Mesodermal cell (in vitro differentiated cells): ENCODE measurements at regions not wholly inside any gene's neighbourhood (a gene's known extent, or its start where the extent isn't known, plus 50 kb on each side); places are given as distances from the start of the nearest gene placed in this dataset.

Experiments
- H3K27ac ChIP-seq: 2 replicates; pipeline ENCODE4 v1.7.0; 2013; ENCODE audit warnings: mild to moderate bottlenecking, low read depth, low read length, moderate library complexity; ENCODE audit not compliant: severe bottlenecking
- H3K36me3 ChIP-seq: 2 replicates; pipeline ENCODE4 v1.7.1; 2013; ENCODE audit warnings: mild to moderate bottlenecking, low read length, moderate library complexity; ENCODE audit not compliant: control insufficient read depth, insufficient read depth
- H3K4me1 ChIP-seq: one replicate; pipeline ENCODE4 v1.7.1; 2013; ENCODE audit warnings: mild to moderate bottlenecking, low read length; ENCODE audit not compliant: insufficient read depth, control insufficient read depth, poor library complexity, severe bottlenecking
- H3K4me3 ChIP-seq: 2 replicates; pipeline ENCODE4 v1.7.0; 2013; ENCODE audit warnings: low read length, control low read depth, mild to moderate bottlenecking; ENCODE audit not compliant: insufficient read depth, poor library complexity, severe bottlenecking; ENCODE audit errors: extremely low read depth
- H3K9me3 ChIP-seq: 2 replicates; pipeline ENCODE4 v1.7.1; 2013; ENCODE audit warnings: mild to moderate bottlenecking, low read length, moderate library complexity; ENCODE audit not compliant: control insufficient read depth
- WGBS, 2 experiments: methylation state at CpG; one replicate each; pipeline ENCODE4 v1.1.5; 2013; ENCODE audit warnings: missing lambda C conversion rate in 2 of 2; ENCODE audit not compliant: insufficient coverage in 2 of 2; 5-methylcytosine and 5-hydroxymethylcytosine counted together

GRCh38 chr5:175246889-175247520 is 197.0 kb downstream of the DRD1 start:
- WGBS, 2 experiments = 83 to 100% methylated on average over 1 of the region's 4 CpGs
- Histone ChIP-seq H3K4me1 (peaks cover 13% of the 10 kb centered on the region), H3K4me3 (no peak overlapping the region), H3K9me3 (no peaks in the 10 kb centered on the region), H3K27ac (peak overlapping the region; percentile 77), H3K36me3 (no peaks in the 10 kb centered on the region)

GRCh38 chr5:175246242-175246888 is 197.6 kb downstream of the DRD1 start:
- Histone ChIP-seq H3K27ac (peak overlapping the region; percentile 77), H3K4me3 (no peak overlapping the region), H3K9me3 (no peaks in the 10 kb centered on the region), H3K36me3 (no peaks in the 10 kb centered on the region), H3K4me1 (peaks cover 13% of the 10 kb centered on the region)
- 45 to 55% methylated on average over 5 to 6 of the region's 8 CpGs for WGBS, 2 experiments

DNA sequence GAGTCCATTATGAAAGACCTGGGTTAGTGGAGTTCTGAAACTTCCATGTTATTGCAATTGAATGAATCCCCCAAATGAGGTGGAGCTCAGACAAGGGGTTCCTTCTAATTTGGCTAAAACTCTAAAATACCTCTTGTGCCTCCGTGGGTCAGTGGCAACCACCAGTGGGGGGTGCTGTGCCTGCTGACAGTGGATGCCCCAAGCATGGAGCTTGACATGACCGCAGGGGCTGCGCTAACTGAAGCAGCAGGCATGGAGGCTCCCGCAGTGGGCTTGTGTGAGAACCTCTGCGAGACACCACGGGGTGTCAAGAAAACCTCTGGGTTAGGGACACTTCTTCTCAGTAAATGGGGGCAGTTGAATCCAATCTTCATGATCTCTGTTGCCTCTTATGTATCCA is 200.5 kb downstream of the DRD1 start:
- Histone ChIP-seq H3K9me3 (no peaks in the 10 kb centered on the region), H3K4me3 (no peak overlapping the region), H3K4me1 (peaks cover 13% of the 10 kb centered on the region), H3K27ac (no peak overlapping the region), H3K36me3 (no peaks in the 10 kb centered on the region)
- 73 to 77% methylated on average over 6 of the region's 6 CpGs for WGBS, 2 experiments

DNA sequence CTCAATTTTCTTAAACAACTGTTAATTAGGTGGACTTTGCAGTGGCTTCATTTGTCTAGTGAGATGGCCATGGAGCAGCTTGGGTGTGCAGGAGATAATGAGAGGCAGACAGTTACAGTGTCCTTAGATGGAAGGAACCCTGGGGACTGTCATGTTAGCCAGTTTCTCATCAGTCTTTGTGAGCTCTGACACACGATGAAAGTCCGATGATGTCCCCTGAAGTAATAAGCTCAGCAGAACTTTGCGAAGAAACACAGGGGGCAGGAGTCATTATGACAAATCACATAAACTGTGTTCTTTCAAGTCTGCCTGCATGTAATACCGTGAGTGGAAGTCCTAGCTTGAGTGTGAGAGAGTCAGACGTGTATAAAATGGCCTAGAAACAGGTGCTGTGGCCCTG is 201.8 kb downstream of the DRD1 start:
- 86 to 91% methylated on average over 4 to 5 of the region's 5 CpGs for WGBS, 2 experiments
- Histone ChIP-seq H3K36me3 (no peaks in the 10 kb centered on the region), H3K4me3 (no peak overlapping the region), H3K27ac (no peak overlapping the region), H3K4me1 (peaks cover 13% of the 10 kb centered on the region), H3K9me3 (no peaks in the 10 kb centered on the region)

DNA sequence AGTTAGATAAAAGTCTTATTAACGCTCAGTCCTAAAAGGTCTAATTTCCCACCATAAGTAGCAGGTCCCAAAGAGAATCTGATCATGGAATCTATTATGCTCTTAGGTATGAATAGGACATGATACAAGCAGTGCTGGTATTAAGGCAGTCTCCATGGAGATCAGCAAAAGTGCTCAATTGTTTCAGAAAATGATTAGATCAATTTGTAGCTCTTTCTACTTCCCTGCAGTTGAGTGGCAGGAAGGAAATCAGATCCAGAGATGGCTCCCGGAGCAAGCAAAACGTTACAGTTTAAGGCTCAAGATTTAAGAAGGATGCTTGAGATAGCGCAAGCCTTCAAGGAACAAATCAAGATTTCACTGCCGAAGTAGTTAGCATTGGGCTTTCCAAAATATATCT is 205.7 kb downstream of the DRD1 start:
- Histone ChIP-seq H3K36me3 (no peaks in the 10 kb centered on the region), H3K9me3 (no peaks in the 10 kb centered on the region), H3K4me3 (no peak overlapping the region), H3K27ac (no peak overlapping the region), H3K4me1 (no peaks in the 10 kb centered on the region)
- WGBS, 2 experiments = 83 to 88% methylated on average over 4 of the region's 5 CpGs

DNA sequence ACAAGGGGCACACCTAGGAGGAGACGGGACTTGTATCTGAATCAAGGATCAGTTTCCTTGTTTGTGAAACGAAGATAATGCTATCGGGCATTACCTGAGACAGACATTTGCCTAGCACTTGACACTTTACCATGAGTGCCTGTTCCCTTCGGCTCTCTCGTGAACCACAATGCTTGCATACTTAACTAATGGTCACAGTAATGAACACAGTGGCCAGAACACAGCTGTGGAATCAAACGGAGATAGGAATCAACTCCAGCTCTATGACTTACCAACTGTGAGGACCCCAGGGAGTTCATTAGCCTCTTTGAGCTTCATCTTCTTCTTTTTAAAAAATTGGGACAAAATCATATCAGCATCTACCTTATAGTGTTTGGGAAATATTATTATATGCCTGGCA is 207.8 kb downstream of the DRD1 start:
- no peaks in the 10 kb centered on the region for H3K36me3 ChIP-seq
- no peak overlapping the region for H3K4me3 ChIP-seq
- no peaks in the 10 kb centered on the region for H3K9me3 ChIP-seq
- H3K27ac ChIP-seq = no peak overlapping the region
- 67 to 85% methylated on average over 5 to 6 of the region's 6 CpGs for WGBS, 2 experiments
- H3K4me1 ChIP-seq = no peaks in the 10 kb centered on the region

- Histone ChIP-seq H3K4me3 (no peak overlapping the region), H3K27ac (no peak overlapping the region), H3K4me1 (no peaks in the 10 kb centered on the region), H3K36me3 (no peaks in the 10 kb centered on the region), H3K9me3 (no peaks in the 10 kb centered on the region)
- 87 to 88% methylated on average over 7 to 8 of the region's 9 CpGs for WGBS, 2 experiments
Measured at GRCh38 chr5:175235251-175235960, 208.6 kb downstream of the DRD1 start.

DNA sequence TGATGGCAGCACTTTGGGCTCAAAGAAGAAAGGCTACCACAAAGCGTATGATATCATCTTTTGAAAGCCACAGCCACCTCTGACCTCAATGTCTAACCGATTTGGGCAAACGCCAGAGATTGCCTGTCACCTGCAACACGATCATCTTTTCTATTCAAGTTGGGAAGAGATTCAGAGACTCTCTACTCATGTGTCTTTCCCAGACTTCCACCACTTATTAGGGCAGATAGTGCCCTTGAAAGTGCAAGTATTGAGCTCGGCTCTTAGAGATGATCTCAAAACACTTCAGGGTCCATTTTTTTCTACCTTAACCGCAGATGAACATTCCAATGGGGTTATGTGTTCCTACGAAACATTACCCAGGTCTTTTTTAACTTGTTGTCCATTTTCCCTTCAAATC is 213.7 kb downstream of the DRD1 start:
- 65 to 72% methylated on average over 5 to 7 of the region's 7 CpGs for WGBS, 2 experiments
- no peaks in the 10 kb centered on the region for H3K4me1 ChIP-seq
- H3K36me3 ChIP-seq = no peaks in the 10 kb centered on the region
- H3K9me3 ChIP-seq = no peaks in the 10 kb centered on the region
- no peak overlapping the region for H3K27ac ChIP-seq
- no peak overlapping the region for H3K4me3 ChIP-seq

DNA sequence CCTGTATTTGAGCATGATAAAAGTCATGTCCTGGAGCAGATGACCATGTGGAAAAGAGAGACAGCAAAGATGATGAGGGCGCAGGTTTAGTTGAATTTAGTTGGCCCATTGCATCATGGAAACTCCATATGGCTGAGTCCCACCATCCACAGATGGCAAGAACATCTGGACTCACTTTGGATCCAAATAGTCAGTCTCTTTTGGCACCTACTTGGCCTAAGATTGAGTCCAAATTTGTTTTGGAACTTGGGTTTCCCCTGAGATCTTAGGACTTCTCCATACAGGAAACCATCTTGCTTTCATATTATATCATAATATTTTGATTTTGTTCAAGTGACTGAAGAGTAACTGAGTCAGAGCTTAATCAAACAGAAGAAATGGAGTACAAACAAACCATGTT is 217.5 kb downstream of the DRD1 start:
- WGBS, 2 experiments = 70 to 89% methylated on average over 1 of the region's 1 CpG
- Histone ChIP-seq H3K9me3 (no peaks in the 10 kb centered on the region), H3K4me3 (no peak overlapping the region), H3K27ac (no peak overlapping the region), H3K4me1 (no peaks in the 10 kb centered on the region), H3K36me3 (no peaks in the 10 kb centered on the region)

GRCh38 chr5:175223291-175223690 is 220.7 kb downstream of the DRD1 start:
- no peak overlapping the region for H3K27ac ChIP-seq

DNA sequence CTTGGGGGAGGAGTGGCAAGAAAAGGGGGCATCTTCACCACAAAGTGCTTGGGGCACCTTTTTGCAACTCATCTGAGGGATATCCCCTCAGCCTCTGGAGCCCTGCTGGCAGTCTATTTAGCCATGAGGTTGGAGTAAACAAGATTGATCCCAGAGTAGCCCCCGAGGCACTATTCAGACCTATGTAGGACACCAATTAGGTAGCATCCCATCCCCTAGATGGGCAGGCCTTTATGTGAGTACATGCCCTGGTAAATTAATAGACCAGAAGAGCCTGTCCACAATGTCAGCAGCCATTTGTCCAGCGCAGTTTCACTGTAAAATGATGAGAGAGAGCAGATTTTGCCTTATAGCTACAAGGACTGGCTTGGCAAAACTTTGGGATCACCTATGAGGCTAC is 221.4 kb downstream of the DRD1 start:
- Histone ChIP-seq H3K27ac (no peak overlapping the region), H3K4me1 (no peaks in the 10 kb centered on the region), H3K36me3 (no peaks in the 10 kb centered on the region), H3K9me3 (no peaks in the 10 kb centered on the region), H3K4me3 (no peak overlapping the region)
- WGBS, 2 experiments = 90 to 92% methylated on average over 2 of the region's 2 CpGs

More at GRCh38 chr5:175223291-175223690, 220.7 kb downstream of the DRD1 start:
- no peaks in the 10 kb centered on the region for H3K9me3 ChIP-seq
- no peaks in the 10 kb centered on the region for H3K4me1 ChIP-seq
- 91 to 92% methylated on average over 4 to 5 of the region's 7 CpGs for WGBS, 2 experiments
- H3K36me3 ChIP-seq = no peaks in the 10 kb centered on the region
- H3K4me3 ChIP-seq = no peak overlapping the region
